Smooth muscle cell (in vitro differentiated cells): ENCODE measurements at regions not wholly inside any gene's neighbourhood (a gene's known extent, or its start where the extent isn't known, plus 50 kb on each side); places are given as distances from the start of the nearest gene placed in this dataset.

Source experiments
- DNase-seq: peaks from one replicate; lab custom pipeline; 2025; ENCODE audit not compliant: unreplicated experiment; lab: John Stamatoyannopoulos, UW
- H2AFZ ChIP-seq: fragments of 200-600 bp; sonication (generic); 2 replicates; pipeline ENCODE4 v1.6.0; 2016; ENCODE audit warnings: antibody characterized with exemption, low read depth, mild to moderate bottlenecking
- H3F3A ChIP-seq: fragments of 200-600 bp; sonication (generic); 2 replicates; pipeline ENCODE4 v1.6.0; 2017; ENCODE audit warnings: antibody characterized with exemption, low read depth
- H3K27ac ChIP-seq: fragments of 200-600 bp; sonication (generic); 2 replicates; pipeline ENCODE4 v1.5.1; 2016; ENCODE audit warnings: low read depth, mild to moderate bottlenecking
- H3K27me3 ChIP-seq: fragments of 200-600 bp; sonication (generic); 2 replicates; pipeline ENCODE4 v1.6.1; 2016; ENCODE audit warnings: low read depth, mild to moderate bottlenecking
- H3K36me3 ChIP-seq: fragments of 200-600 bp; sonication (generic); 2 replicates; pipeline ENCODE4 v1.5.1; 2016; ENCODE audit warnings: low read depth
- H3K4me1 ChIP-seq: fragments of 200-600 bp; sonication (generic); 2 replicates; pipeline ENCODE4 v1.5.1; 2016; ENCODE audit warnings: low read depth
- H3K4me2 ChIP-seq: fragments of 200-600 bp; sonication (generic); 2 replicates; pipeline ENCODE4 v1.6.0; 2016; ENCODE audit warnings: mild to moderate bottlenecking
- H3K4me3 ChIP-seq: fragments of 200-600 bp; sonication (generic); 2 replicates; pipeline ENCODE4 v1.5.1; 2016; ENCODE audit warnings: mild to moderate bottlenecking
- H3K79me2 ChIP-seq: fragments of 200-600 bp; sonication (generic); 2 replicates; pipeline ENCODE4 v1.6.0; 2016; ENCODE audit warnings: low read depth, mild to moderate bottlenecking
- H3K9ac ChIP-seq: fragments of 200-600 bp; sonication (generic); 2 replicates; pipeline ENCODE4 v1.6.0; 2016; ENCODE audit warnings: low read depth
- H3K9me3 ChIP-seq: fragments of 200-600 bp; sonication (generic); replicated peaks from 2 replicates; pipeline ENCODE4 v1.5.1; 2016; ENCODE audit warnings: low read depth
- H4K20me1 ChIP-seq: fragments of 200-600 bp; sonication (generic); 2 replicates; pipeline ENCODE4 v1.6.0; 2016; ENCODE audit warnings: low read depth
- WGBS: methylation state at CpG from one replicate; pipeline ENCODE4 v1.1.7; 2016; ENCODE audit warnings: low lambda C conversion rate; 5-methylcytosine and 5-hydroxymethylcytosine counted together
- TF ChIP-seq, protein P1 (sequence below): fragments of 200-600 bp; sonication (generic); IDR thresholded peaks from 2 replicates; pipeline ENCODE4 v1.5.1; 2017; ENCODE audit warnings: borderline replicate concordance, mild to moderate bottlenecking, antibody characterized with exemption; ENCODE audit not compliant: insufficient read depth, poor library complexity, severe bottlenecking

GRCh38 chr5:68738841-68739240, 355.0 kb upstream of the SLC30A5 start:
- TF ChIP-seq, protein P1, sequence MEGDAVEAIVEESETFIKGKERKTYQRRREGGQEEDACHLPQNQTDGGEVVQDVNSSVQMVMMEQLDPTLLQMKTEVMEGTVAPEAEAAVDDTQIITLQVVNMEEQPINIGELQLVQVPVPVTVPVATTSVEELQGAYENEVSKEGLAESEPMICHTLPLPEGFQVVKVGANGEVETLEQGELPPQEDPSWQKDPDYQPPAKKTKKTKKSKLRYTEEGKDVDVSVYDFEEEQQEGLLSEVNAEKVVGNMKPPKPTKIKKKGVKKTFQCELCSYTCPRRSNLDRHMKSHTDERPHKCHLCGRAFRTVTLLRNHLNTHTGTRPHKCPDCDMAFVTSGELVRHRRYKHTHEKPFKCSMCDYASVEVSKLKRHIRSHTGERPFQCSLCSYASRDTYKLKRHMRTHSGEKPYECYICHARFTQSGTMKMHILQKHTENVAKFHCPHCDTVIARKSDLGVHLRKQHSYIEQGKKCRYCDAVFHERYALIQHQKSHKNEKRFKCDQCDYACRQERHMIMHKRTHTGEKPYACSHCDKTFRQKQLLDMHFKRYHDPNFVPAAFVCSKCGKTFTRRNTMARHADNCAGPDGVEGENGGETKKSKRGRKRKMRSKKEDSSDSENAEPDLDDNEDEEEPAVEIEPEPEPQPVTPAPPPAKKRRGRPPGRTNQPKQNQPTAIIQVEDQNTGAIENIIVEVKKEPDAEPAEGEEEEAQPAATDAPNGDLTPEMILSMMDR = no peak
- Histone ChIP-seq H3K27ac (no peak overlapping the region), H3K9me3 (no peaks in the 10 kb centered on the region), H3K4me1 (no peaks in the 10 kb centered on the region), H3K4me2 (no peak overlapping the region), H3F3A (no peaks in the 10 kb centered on the region), H2AFZ (no peak overlapping the region), H4K20me1 (no peaks in the 10 kb centered on the region), H3K79me2 (no peaks in the 10 kb centered on the region), H3K4me3 (no peak overlapping the region), H3K27me3 (no peaks in the 10 kb centered on the region), H3K36me3 (no peaks in the 10 kb centered on the region), H3K9ac (no peak overlapping the region)
- WGBS = 91% methylated on average over 4 of the region's 4 CpGs
- no peak for DNase-seq

- 89% methylated on average over 5 of the region's 5 CpGs for WGBS
These were observed 354.1 kb upstream of the SLC30A5 start for GRCh38 chr5:68739752-68740151.

GRCh38 chr5:68740226-68740910, 353.4 kb upstream of the SLC30A5 start:
- Histone ChIP-seq H2AFZ (no peak overlapping the region), H3K4me1 (no peaks in the 10 kb centered on the region), H3K9ac (no peak overlapping the region), H3K36me3 (no peaks in the 10 kb centered on the region), H3K27me3 (no peaks in the 10 kb centered on the region), H3K79me2 (no peaks in the 10 kb centered on the region), H4K20me1 (no peaks in the 10 kb centered on the region), H3K4me3 (no peak overlapping the region), H3K9me3 (no peaks in the 10 kb centered on the region), H3K4me2 (no peak overlapping the region), H3F3A (no peaks in the 10 kb centered on the region), H3K27ac (no peak overlapping the region)
- WGBS = 93% methylated on average over 6 of the region's 6 CpGs
- no peak for DNase-seq
- TF ChIP-seq, protein P1 = no peak

More at GRCh38 chr5:68739752-68740151, 354.1 kb upstream of the SLC30A5 start:
- Histone ChIP-seq H4K20me1 (no peaks in the 10 kb centered on the region), H3K79me2 (no peaks in the 10 kb centered on the region), H3F3A (no peaks in the 10 kb centered on the region), H3K27ac (no peak overlapping the region), H3K27me3 (no peaks in the 10 kb centered on the region), H3K9ac (no peak overlapping the region), H3K4me2 (no peak overlapping the region), H3K4me3 (no peak overlapping the region), H2AFZ (no peak overlapping the region), H3K9me3 (no peaks in the 10 kb centered on the region), H3K4me1 (no peaks in the 10 kb centered on the region), H3K36me3 (no peaks in the 10 kb centered on the region)
- TF ChIP-seq, protein P1 = no peak
- no peak for DNase-seq

DNA sequence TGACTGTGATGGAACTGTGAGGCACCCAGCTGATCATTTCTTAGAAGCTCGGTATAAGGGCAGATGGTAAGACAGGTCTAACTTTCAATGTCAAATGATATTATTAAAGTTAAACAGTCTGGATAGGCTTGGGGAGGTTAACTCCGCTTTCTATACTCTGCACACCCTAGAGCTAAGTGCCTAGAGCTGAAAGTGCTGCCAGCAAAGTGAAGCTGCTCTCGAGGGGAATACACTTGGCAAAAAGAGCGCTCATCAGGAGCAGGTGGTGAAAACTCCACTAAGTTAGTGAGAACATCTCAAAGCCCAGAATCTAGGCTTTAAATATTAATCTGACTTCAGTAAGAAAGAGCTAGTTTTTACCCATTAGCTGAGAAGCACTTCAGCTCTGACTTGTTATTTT, 349.6 kb upstream of the SLC30A5 start:
- DNase-seq = no peak
- no peak overlapping the region for H3K27ac ChIP-seq
- H3K9me3 ChIP-seq = no peaks in the 10 kb centered on the region
- no peaks in the 10 kb centered on the region for H3K79me2 ChIP-seq
- H3F3A ChIP-seq = no peaks in the 10 kb centered on the region
- no peaks in the 10 kb centered on the region for H4K20me1 ChIP-seq
- H3K27me3 ChIP-seq = no peaks in the 10 kb centered on the region
- H3K9ac ChIP-seq = no peak overlapping the region
- WGBS = 94% methylated on average over 4 of the region's 4 CpGs
- H3K4me3 ChIP-seq = no peak overlapping the region
- no peak overlapping the region for H3K4me2 ChIP-seq
- H2AFZ ChIP-seq = no peak overlapping the region
- TF ChIP-seq, protein P1 = no peak
- no peaks in the 10 kb centered on the region for H3K4me1 ChIP-seq
- no peaks in the 10 kb centered on the region for H3K36me3 ChIP-seq
